Keratinocyte (primary cell): ENCODE measurements at regions not wholly inside any gene's neighbourhood (a gene's known extent, or its start where the extent isn't known, plus 50 kb on each side); places are given as distances from the start of the nearest gene placed in this dataset.

Experiments
- DNase-seq: peaks from one replicate; pipeline ENCODE4 v3.0.0-alpha.2; 2011; ENCODE audit warnings: low read depth, missing footprints, low spot score
- FAIRE-seq: peaks from 2 replicates; lab custom pipeline; 2011; peaks lifted over from hg19 to GRCh38; lab: Jason Lieb, UNC
- H2AFZ ChIP-seq: 2 replicates; pipeline ENCODE4 v1.6.0; 2012; ENCODE audit warnings: low read length, control low read depth, inconsistent platforms; ENCODE audit not compliant: control insufficient read depth
- H3K27ac ChIP-seq: 2 replicates; pipeline ENCODE4 v1.5.1; 2011; ENCODE audit warnings: low read length; ENCODE audit not compliant: control insufficient read depth, insufficient read depth
- H3K27me3 ChIP-seq: 3 replicates; pipeline ENCODE4 v1.6.0; 2011; ENCODE audit warnings: low read length; ENCODE audit not compliant: control insufficient read depth, insufficient read depth; ENCODE audit errors: extremely low read depth
- H3K36me3 ChIP-seq, 2 experiments: 2 replicates in 1 of 2; 3 replicates in 1 of 2; pipeline ENCODE4 v1.5.1; 2011; ENCODE audit warnings: low read length in 2 of 2, mild to moderate bottlenecking in 1 of 2; ENCODE audit not compliant: control insufficient read depth in 2 of 2, insufficient read depth in 2 of 2; ENCODE audit errors: extremely low read depth in 1 of 2
- H3K4me1 ChIP-seq: 3 replicates; pipeline ENCODE4 v1.5.1; 2011; ENCODE audit warnings: low read length; ENCODE audit not compliant: control insufficient read depth, insufficient read depth; ENCODE audit errors: extremely low read depth
- H3K4me2 ChIP-seq: 3 replicates; pipeline ENCODE4 v1.6.0; 2011; ENCODE audit warnings: low read depth, low read length; ENCODE audit not compliant: control insufficient read depth, insufficient read depth; ENCODE audit errors: extremely low read depth
- H3K4me3 ChIP-seq, 3 experiments: fragments of 200-600 bp in 1 of 3; sonication (generic) in 1 of 3; 2 replicates in 2 of 3; 3 replicates in 1 of 3; pipeline ENCODE4 v1.5.1; 2011 to 2016; ENCODE audit warnings: low read length in 3 of 3, mild to moderate bottlenecking in 3 of 3, control low read depth in 2 of 3, inconsistent platforms in 1 of 3, low read depth in 1 of 3, mixed read lengths in 1 of 3, mixed run types in 1 of 3, moderate library complexity in 1 of 3; ENCODE audit not compliant: control insufficient read depth in 2 of 3, insufficient read depth in 2 of 3; ENCODE audit errors: extremely low read depth in 1 of 3
- H3K79me2 ChIP-seq: 2 replicates; pipeline ENCODE4 v1.6.0; 2012; ENCODE audit warnings: low read length; ENCODE audit not compliant: control insufficient read depth, insufficient read depth
- H3K9ac ChIP-seq: 3 replicates; pipeline ENCODE4 v1.6.0; 2011; ENCODE audit warnings: low read length; ENCODE audit not compliant: control insufficient read depth, insufficient read depth; ENCODE audit errors: extremely low read depth
- H3K9me1 ChIP-seq: 3 replicates; pipeline ENCODE4 v1.6.0; 2011; ENCODE audit warnings: low read length; ENCODE audit not compliant: control insufficient read depth, insufficient read depth; ENCODE audit errors: extremely low read depth
- H3K9me3 ChIP-seq: 2 replicates; pipeline ENCODE4 v1.5.1; 2012; ENCODE audit warnings: low read depth, low read length; ENCODE audit not compliant: control insufficient read depth
- H4K20me1 ChIP-seq: 3 replicates; pipeline ENCODE4 v1.6.0; 2011; ENCODE audit warnings: low read length; ENCODE audit not compliant: control insufficient read depth, insufficient read depth; ENCODE audit errors: extremely low read depth
- CTCF ChIP-seq, 3 experiments: IDR thresholded peaks in 1 of 3; conservative IDR thresholded peaks in 1 of 3; optimal IDR thresholded peaks in 1 of 3; 2 replicates in 2 of 3; 3 replicates in 1 of 3; pipeline versions ENCODE3 to v1.5.1; 2011; ENCODE audit warnings: low read length in 3 of 3, mild to moderate bottlenecking in 3 of 3, moderate library complexity in 2 of 3, control low read depth in 1 of 3, inconsistent platforms in 1 of 3; ENCODE audit not compliant: insufficient read depth in 2 of 3; ENCODE audit errors: extremely low read depth in 1 of 3
- EZH2 ChIP-seq: IDR thresholded peaks from one replicate; pipeline ENCODE4 v1.6.1; 2012; ENCODE audit warnings: inconsistent platforms, mild to moderate bottlenecking, low read length, moderate library complexity
- dilution Hi-C: fragments of 300-500 bp; cut with MboI; formaldehyde crosslinking; loops from one replicate; pipeline ENCODE4 v1.7.0; 2020; ENCODE audit warnings: low sequenced_read_pairs; ENCODE audit not compliant: extremely low pct_ligation_motif_present

DNA sequence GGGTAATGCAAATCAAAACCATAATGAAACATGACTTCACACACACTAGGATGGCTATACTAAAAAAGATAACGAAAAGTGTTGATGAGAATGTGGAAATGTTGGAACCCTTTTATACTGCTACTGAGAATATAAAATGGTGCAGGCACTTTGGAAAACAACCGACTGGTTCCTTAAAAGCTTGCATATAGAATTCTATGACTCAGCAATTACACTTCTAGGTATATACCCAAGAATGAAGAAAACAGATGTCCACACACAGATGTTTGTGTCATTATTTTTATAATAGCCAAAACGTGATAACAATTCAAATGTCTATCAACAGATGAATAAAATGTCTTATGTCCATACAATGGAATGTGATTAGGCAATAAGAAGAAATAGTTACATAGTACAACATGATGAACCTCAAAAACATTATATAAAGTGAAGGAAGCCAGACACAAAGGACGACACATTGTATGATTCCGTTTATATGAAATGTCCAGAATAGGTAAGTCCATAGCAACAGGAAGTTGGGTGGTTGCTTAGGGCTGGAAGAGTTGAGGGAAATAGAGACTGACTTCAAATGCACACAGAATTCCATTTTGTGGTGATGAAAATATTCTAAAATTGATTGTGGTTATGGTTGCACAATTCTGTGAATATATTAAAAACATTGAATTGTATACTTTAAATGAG is 148.3 kb upstream of the PHYHIPL start:
- FAIRE-seq: no peak
- H3K79me2 ChIP-seq: no peaks in the 10 kb centered on the region
- TF ChIP-seq CTCF (optimal IDR thresholded peaks at IDR 0.05 in 1 of 3, IDR thresholded peaks at IDR 0.05 in 1 of 3, conservative IDR thresholded peaks at IDR 0.05 in 1 of 3; ENCODE audit: extremely low read depth in 1 of 3, insufficient read depth in 2 of 3, low read length in 3 of 3) (no peak), EZH2 (no peak)
- H3K27me3 ChIP-seq: no peaks in the 10 kb centered on the region
- no peak overlapping the region for H3K4me2 ChIP-seq
- H2AFZ ChIP-seq: no peak overlapping the region
- H3K9me1 ChIP-seq: no peaks in the 10 kb centered on the region
- DNase-seq: no peak
- H3K4me1 ChIP-seq: no peaks in the 10 kb centered on the region
- H3K36me3 ChIP-seq: no peaks in the 10 kb centered on the region
- dilution Hi-C loops: no loop called here
- H3K4me3 ChIP-seq: no peak overlapping the region
- H4K20me1 ChIP-seq: no peaks in the 10 kb centered on the region
- no peaks in the 10 kb centered on the region for H3K9me3 ChIP-seq
- no peak overlapping the region for H3K9ac ChIP-seq
- H3K27ac ChIP-seq: no peak overlapping the region

DNA sequence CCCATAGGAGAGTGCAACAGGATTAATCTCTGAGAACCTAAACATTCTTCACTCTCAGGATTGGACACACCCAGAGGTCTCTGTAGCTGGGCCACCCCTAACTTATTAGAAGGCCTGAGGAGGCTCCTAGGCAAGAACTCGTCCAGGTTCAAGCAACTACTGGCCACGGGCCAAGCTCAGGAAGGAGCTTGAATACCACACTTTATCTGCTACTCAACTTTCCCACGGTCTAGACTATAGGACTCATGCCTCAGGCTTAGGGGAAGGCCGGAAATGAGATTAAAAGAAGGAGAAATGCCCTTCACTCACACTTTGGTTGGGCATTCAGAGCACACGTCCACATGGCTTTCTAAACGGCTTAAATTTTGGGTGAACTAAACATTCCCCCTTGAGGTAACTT is 142.8 kb upstream of the PHYHIPL start:
- H3K9me1 ChIP-seq: no peaks in the 10 kb centered on the region
- DNase-seq (no peak), FAIRE-seq (no peak)
- H3K27me3 ChIP-seq: no peaks in the 10 kb centered on the region
- dilution Hi-C loops: no loop called here
- TF ChIP-seq EZH2 (no peak), CTCF (optimal IDR thresholded peaks at IDR 0.05 in 1 of 3, IDR thresholded peaks at IDR 0.05 in 1 of 3, conservative IDR thresholded peaks at IDR 0.05 in 1 of 3; ENCODE audit: extremely low read depth in 1 of 3, insufficient read depth in 2 of 3, low read length in 3 of 3) (no peak)
- no peak overlapping the region for H3K4me2 ChIP-seq
- no peaks in the 10 kb centered on the region for H3K9me3 ChIP-seq
- no peak overlapping the region for H2AFZ ChIP-seq
- H4K20me1 ChIP-seq: no peaks in the 10 kb centered on the region
- no peaks in the 10 kb centered on the region for H3K4me1 ChIP-seq
- no peaks in the 10 kb centered on the region for H3K79me2 ChIP-seq
- no peaks in the 10 kb centered on the region for H3K36me3 ChIP-seq
- H3K9ac ChIP-seq: no peak overlapping the region
- no peak overlapping the region for H3K4me3 ChIP-seq
- no peak overlapping the region for H3K27ac ChIP-seq
